NCI-H1092 (cell line): ENCODE measurements at regions not wholly inside any gene's neighbourhood (a gene's known extent, or its start where the extent isn't known, plus 50 kb on each side); places are given as distances from the start of the nearest gene placed in this dataset.

ENCODE experiments used
- DNase-seq: peaks from one replicate; lab custom pipeline; 2025; lab: John Stamatoyannopoulos, UW

- no peak for DNase-seq
Observed at GRCh38 chr16:62652441-62653120, 616.3 kb upstream of the CDH8 start.

- no peak for DNase-seq
Observed at GRCh38 chr16:62648256-62648655, 612.0 kb upstream of the CDH8 start.

GRCh38 chr16:62644030-62644812 is 608.0 kb upstream of the CDH8 start:
- DNase-seq, result no peak

GRCh38 chr16:62642677-62643076 is 606.4 kb upstream of the CDH8 start:
- no peak for DNase-seq

- DNase-seq, result no peak
Observed at GRCh38 chr16:62639890-62640289, 603.7 kb upstream of the CDH8 start.

DNA sequence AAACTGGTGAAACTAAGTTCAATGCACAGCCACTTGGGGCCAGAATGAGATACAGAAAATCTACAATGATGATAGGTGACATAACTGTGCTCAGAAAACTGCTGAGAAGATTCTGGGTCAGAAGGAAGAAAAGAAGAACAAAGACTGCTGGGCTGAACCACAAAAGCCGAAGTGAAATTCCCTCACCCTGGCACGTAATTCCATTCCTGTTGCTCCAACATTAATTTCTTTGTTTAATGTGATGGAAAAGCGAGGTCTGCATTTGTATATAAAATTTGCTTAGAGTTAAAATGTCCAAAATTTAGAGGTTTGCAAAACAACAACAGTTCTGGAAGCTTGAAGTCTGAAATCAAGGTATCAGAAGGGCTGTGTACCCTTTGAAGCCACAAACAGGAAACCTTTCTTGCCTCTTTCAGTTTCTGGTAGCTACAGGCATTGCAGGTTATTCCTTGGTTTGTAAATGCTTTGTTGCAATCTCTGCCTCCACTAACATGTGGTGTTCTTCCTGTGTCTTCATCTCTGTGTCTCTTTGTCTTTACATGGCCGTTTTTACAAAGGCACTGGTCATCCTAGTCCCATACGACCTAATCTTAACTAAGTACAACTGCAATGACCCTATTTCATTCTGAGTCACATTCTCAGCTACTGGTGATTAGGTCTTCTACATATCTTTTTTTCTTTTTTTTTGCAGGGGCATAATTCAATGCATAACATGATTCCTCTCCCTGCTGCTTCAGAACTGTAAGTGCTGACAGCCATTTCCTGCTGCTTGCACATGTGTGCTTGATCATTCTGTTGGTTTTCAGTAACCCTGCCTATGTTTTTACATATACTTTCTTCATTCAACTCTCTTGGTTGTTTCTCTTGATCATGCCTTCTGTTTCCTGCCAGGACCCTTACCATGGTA is 603.0 kb upstream of the CDH8 start:
- DNase-seq, result no peak

DNA sequence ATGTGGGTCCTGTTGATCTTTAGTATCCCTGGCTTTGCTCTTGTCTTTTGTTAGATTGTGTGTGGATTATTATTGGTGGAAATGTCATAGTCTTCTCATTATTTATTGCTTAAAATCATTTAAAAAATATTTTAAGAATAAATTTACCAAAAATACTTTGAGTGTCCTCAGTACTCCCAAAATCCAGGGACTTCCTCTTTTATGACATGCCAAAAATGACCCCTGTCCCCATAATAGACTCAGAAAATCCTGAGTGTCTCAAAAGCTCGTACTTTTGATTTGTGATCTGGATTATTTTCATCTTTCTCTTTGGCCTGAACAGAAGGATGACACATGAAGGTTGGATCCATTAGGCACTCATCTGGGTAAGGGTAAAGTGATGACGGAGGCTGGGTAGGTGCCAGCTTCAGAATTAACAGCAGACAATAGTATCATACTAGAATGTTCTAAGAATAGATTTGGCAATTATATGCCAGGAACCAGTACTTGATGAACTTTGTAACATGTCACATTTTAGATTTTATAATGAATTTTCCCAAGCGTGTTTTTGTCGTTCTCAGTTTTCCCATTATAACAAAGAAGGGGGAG is 602.2 kb upstream of the CDH8 start:
- no peak for DNase-seq

- no peak for DNase-seq
Observed at GRCh38 chr16:62625326-62625725, 589.1 kb upstream of the CDH8 start.

DNA sequence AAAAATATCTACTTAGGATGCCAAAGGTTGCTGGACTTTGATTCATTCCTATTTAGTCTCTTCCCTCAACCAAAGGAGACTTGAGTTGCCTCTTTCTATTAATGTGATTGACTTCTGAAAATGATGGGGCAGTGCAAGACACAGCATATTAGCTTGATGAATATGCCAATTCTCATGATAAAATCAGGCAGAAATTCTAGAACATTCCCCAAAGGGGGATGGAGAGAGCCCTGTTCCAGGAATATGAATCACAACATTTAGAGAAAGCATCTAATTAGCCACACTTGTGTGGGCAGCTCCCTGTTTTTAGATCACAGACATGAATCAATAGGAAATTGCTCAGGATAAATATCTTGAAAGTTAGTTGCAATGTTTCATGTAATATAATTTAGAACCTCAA is 584.0 kb upstream of the CDH8 start:
- DNase-seq, result no peak

- DNase-seq, result no peak
Observed at GRCh38 chr16:62615526-62615925, 579.3 kb upstream of the CDH8 start.

DNA sequence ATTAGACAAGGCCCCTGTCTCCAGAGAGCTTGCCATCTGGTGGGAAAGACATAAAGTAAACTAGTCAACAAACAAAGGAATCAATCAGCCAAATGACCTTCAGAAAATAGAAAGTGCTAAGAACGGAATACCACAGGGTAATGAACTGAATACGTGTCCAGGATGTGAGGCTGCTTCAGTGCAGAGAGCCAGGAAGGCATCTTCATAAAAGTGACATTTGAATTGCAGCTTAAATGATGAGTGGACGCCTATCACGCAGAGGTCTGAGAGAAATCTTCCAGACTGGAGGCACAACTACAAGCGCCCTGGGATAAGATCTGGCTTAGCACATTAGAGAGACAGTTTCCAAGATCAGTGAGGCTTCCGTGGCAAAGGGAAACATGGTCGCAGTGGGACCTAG is 574.1 kb upstream of the CDH8 start:
- no peak for DNase-seq

DNA sequence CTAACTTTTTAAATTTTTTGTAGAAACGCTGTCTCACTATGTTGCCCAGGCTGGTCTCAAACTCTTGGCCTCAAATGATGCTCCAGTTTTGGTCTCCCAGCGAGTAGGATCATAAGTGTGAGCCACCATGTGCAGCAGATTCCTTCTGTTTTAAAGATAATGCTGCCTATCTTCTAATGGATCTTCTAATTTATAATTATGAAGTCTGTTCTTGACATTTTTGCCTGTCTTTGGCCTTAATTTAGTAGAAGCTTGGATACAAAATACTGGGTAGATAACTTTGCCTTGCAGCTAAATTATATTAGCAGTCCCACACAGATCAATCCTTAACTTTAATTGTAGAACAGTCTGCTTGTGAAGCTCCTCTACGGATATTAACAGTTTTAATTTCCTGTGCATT is 566.6 kb upstream of the CDH8 start:
- DNase-seq, result no peak

- DNase-seq, result no peak
Observed at GRCh38 chr16:62597875-62598274, 561.6 kb upstream of the CDH8 start.

DNA sequence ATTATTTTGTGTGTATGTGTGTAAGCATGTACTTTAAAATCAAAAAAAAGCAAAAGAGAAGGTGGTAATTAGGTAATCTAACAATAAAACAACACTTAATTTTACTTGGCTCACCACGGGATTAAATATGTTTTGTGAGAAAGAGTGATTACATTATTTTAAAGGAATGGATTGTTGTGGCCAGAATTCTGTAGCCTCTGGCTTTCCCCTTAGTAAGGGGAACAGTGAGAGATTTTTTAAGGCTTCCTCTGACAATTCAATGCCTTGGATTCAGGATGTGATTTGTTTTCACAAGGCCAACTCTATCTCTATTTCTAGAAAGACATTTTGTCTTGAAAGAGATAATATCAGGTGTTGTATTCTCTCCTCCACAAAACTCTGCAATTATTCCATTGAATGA is 560.3 kb upstream of the CDH8 start:
- DNase-seq, result no peak

- no peak for DNase-seq
Observed at GRCh38 chr16:62596125-62596524, 559.9 kb upstream of the CDH8 start.

DNA sequence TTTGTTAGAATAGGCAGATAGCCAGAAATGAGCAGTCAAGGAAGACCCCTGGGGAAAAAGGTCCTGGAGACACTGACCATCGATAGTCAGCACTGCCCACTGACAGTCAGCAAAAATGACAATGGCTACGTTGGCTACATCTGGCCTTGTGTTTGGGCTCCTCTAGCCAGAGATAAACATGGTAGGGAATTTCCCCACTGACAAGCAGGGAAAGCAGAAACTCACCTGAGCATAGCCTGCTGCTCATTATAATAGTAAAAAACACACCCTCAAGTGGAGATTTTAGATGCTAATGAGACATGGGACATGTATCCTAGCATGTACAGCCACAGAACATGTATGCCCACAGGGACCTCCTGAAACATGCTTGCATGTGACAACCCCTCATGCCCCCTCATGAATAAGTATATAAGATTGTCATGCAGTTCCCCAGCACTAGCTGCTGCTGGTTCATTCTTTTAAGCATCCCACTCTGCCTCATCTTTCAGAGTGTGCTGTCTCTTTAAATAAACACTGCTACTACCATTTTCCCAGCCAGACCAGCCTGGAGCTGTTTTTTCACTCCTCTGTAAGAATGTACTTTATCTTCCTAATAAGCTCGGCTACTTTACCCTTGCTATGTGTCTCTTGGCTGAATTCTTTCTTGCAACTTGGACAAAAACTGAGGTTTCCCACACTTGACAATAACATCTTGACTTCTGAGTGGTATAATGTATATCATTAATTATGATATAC is 550.1 kb upstream of the CDH8 start:
- no peak for DNase-seq

GRCh38 chr16:62585041-62585545 is 548.9 kb upstream of the CDH8 start:
- no peak for DNase-seq

GRCh38 chr16:62583414-62583813 is 547.2 kb upstream of the CDH8 start:
- DNase-seq, result no peak

DNA sequence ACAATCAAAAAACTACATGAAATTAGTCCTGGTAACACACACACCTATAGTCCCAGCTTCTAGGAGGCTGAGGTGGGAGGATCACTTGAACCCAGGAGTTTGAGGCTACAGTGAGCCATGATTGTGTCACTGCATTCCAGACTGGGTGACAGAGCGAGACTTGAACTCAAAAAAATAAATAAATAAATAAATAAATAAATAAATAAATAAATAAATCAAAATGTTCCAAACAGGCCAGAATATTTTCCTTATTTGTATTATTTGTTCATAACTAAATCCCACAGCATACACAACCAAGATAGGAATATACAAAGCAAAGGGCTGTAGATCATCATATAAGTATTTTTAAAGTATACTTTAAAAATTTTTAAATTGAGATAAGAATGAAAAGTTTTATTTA is 537.2 kb upstream of the CDH8 start:
- DNase-seq, result no peak

- DNase-seq, result no peak
Observed at GRCh38 chr16:62568926-62569325, 532.7 kb upstream of the CDH8 start.

GRCh38 chr16:62565706-62566105 is 529.5 kb upstream of the CDH8 start:
- no peak for DNase-seq
